ENCODE measurements at regions not wholly inside any gene's neighbourhood (a gene's known extent, or its start where the extent isn't known, plus 50 kb on each side); places are given as distances from the start of the nearest gene placed in this dataset.

DNA sequence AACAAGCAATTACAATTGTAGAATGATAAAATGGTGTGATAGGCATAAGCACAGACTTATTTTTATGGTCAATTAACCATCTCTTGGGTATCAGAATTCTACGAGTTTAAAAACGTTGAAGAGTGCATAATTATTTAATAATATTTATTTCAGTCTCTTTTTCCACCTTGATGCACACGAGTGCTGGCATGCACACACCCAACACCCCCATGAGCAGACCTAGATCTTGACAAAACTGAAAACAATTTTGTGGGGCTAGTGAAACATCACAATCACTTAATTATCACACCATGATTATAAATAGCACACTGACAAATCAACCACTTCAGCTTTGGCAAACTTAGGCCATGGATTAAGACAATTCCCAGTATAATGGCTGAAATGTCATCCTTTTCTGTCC, 61.0 kb upstream of the RFC3 start:
- no TSS peak for BruUV-seq (replicated peaks)
- TF ChIP-seq CTCF (conservative IDR thresholded peaks at IDR 0.05; ENCODE audit: low read depth, low read length) (no peak), EZH2 (IDR thresholded peaks at IDR 0.05; ENCODE audit: borderline replicate concordance, low read depth, low read length, poor library complexity, severe bottlenecking) (no peak)
- Histone ChIP-seq H3K9me3 (ENCODE audit: low read depth, low read length, poor library complexity, severe bottlenecking) (no peaks in the 10 kb centered on the region), H3K27me3 (replicated peaks; ENCODE audit: insufficient read depth, low read depth, low read length, poor library complexity) (no peaks in the 10 kb centered on the region), H3K27ac (ENCODE audit: low read depth, low read length, poor library complexity, severe bottlenecking) (no peak overlapping the region), H3K4me1 (ENCODE audit: insufficient read depth, low read length, poor library complexity, severe bottlenecking) (peaks cover 3% of the 10 kb centered on the region), H3K4me3 (ENCODE audit: low read depth, low read length, poor library complexity, severe bottlenecking) (no peak overlapping the region), H3K36me3 (ENCODE audit: insufficient read depth, low read length, poor library complexity, severe bottlenecking) (no peaks in the 10 kb centered on the region)
- no peak for DNase-seq (ENCODE audit: low spot score)
- intact Hi-C loops (cut with micrococcal nuclease; ENCODE audit: unreplicated experiment): no loop called here
- ChIA-PET POLR2A (ENCODE audit: low non-redundant PET) (no interaction called here), CTCF (no interaction called here)

GRCh38 chr13:33757713-33758112, 60.2 kb upstream of the RFC3 start:
- BruUV-seq (replicated peaks): no TSS peak
- ChIA-PET POLR2A (ENCODE audit: low non-redundant PET) (no interaction called here), CTCF (no interaction called here)

DNA sequence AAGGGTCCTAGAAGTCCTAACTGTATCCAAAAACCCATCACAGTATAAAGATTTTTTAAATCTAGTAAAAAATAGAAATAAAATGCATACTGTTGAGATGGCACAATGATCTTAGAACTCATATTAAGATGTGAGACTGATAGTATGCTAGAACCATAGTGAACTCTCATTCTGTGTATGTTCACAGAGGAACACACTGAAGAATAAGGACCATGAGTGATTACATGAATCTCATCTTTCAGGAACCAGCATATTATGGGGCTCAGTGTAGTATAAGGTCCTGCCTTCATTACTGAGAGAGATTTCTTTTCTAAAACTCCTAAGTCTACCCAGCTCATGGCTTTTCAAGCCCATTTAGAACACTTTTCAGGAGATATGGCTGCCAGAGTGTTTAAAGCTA, 59.8 kb upstream of the RFC3 start:
- ChIA-PET CTCF (no interaction called here), POLR2A (ENCODE audit: low non-redundant PET) (no interaction called here)
- Histone ChIP-seq H3K4me1 (ENCODE audit: insufficient read depth, low read length, poor library complexity, severe bottlenecking) (peaks cover 5% of the 10 kb centered on the region), H3K4me3 (ENCODE audit: low read depth, low read length, poor library complexity, severe bottlenecking) (no peak overlapping the region), H3K9me3 (ENCODE audit: low read depth, low read length, poor library complexity, severe bottlenecking) (no peaks in the 10 kb centered on the region), H3K36me3 (ENCODE audit: insufficient read depth, low read length, poor library complexity, severe bottlenecking) (no peaks in the 10 kb centered on the region), H3K27ac (ENCODE audit: low read depth, low read length, poor library complexity, severe bottlenecking) (no peak overlapping the region), H3K27me3 (replicated peaks; ENCODE audit: insufficient read depth, low read depth, low read length, poor library complexity) (no peaks in the 10 kb centered on the region)
- no peak for TF ChIP-seq EZH2 (IDR thresholded peaks at IDR 0.05; ENCODE audit: borderline replicate concordance, low read depth, low read length, poor library complexity, severe bottlenecking)
- TF ChIP-seq CTCF (conservative IDR thresholded peaks at IDR 0.05; ENCODE audit: low read depth, low read length): no peak
- intact Hi-C loops (cut with micrococcal nuclease; ENCODE audit: unreplicated experiment): no loop called here
- no peak for DNase-seq (ENCODE audit: low spot score)
- BruUV-seq (replicated peaks): no TSS peak

More at GRCh38 chr13:33757713-33758112, 60.2 kb upstream of the RFC3 start:
- no peak overlapping the region for H3K4me3 ChIP-seq (ENCODE audit: low read depth, low read length, poor library complexity, severe bottlenecking)
- TF ChIP-seq CTCF (conservative IDR thresholded peaks at IDR 0.05; ENCODE audit: low read depth, low read length) (no peak), EZH2 (IDR thresholded peaks at IDR 0.05; ENCODE audit: borderline replicate concordance, low read depth, low read length, poor library complexity, severe bottlenecking) (no peak)
- intact Hi-C loops (cut with micrococcal nuclease; ENCODE audit: unreplicated experiment): no loop called here
- H3K9me3 ChIP-seq (ENCODE audit: low read depth, low read length, poor library complexity, severe bottlenecking): no peaks in the 10 kb centered on the region
- peaks cover 5% of the 10 kb centered on the region for H3K4me1 ChIP-seq (ENCODE audit: insufficient read depth, low read length, poor library complexity, severe bottlenecking)
- no peaks in the 10 kb centered on the region for H3K27me3 ChIP-seq (replicated peaks; ENCODE audit: insufficient read depth, low read depth, low read length, poor library complexity)
- H3K36me3 ChIP-seq (ENCODE audit: insufficient read depth, low read length, poor library complexity, severe bottlenecking): no peaks in the 10 kb centered on the region
- H3K27ac ChIP-seq (ENCODE audit: low read depth, low read length, poor library complexity, severe bottlenecking): no peak overlapping the region
- no peak for DNase-seq (ENCODE audit: low spot score)
